KMS-11 (cell line): ENCODE measurements at regions not wholly inside any gene's neighbourhood (a gene's known extent, or its start where the extent isn't known, plus 50 kb on each side); places are given as distances from the start of the nearest gene placed in this dataset.

Experiments
- H2AFZ ChIP-seq: fragments of 200-600 bp; sonication (generic); 2 replicates; pipeline ENCODE4 v1.6.1; 2016; ENCODE audit warnings: antibody characterized with exemption, mixed run types, low read depth
- H3K27ac ChIP-seq: fragments of 200-600 bp; sonication (generic); 2 replicates; pipeline ENCODE4 v1.6.1; 2016; ENCODE audit warnings: mild to moderate bottlenecking, mixed run types
- H3K27me3 ChIP-seq: fragments of 200-600 bp; sonication (generic); 2 replicates; pipeline ENCODE4 v1.6.1; 2017; ENCODE audit warnings: mild to moderate bottlenecking, low read depth, mixed run types, moderate library complexity; ENCODE audit not compliant: insufficient read depth
- H3K36me3 ChIP-seq: fragments of 200-600 bp; sonication (generic); 2 replicates; pipeline ENCODE4 v1.6.1; 2017; ENCODE audit warnings: mild to moderate bottlenecking, mixed run types; ENCODE audit not compliant: insufficient read depth
- H3K4me1 ChIP-seq: fragments of 200-600 bp; sonication (generic); 2 replicates; pipeline ENCODE4 v1.6.1; 2016; ENCODE audit warnings: mild to moderate bottlenecking, low read depth, mixed run types; ENCODE audit not compliant: poor library complexity, severe bottlenecking
- H3K4me2 ChIP-seq: fragments of 200-600 bp; sonication (generic); 2 replicates; pipeline ENCODE4 v1.7.0; 2016; ENCODE audit warnings: mild to moderate bottlenecking, mixed run types
- H3K4me3 ChIP-seq: fragments of 200-600 bp; sonication (generic); IDR thresholded peaks from 2 replicates; pipeline ENCODE4 v1.6.1; 2017; ENCODE audit warnings: low read depth, low read length, mixed read lengths; ENCODE audit not compliant: insufficient read depth
- H3K79me2 ChIP-seq: fragments of 200-600 bp; sonication (generic); 2 replicates; pipeline ENCODE4 v1.6.1; 2016; ENCODE audit warnings: low read depth, mixed run types; ENCODE audit not compliant: insufficient read depth
- H3K9ac ChIP-seq: fragments of 200-600 bp; sonication (generic); 2 replicates; pipeline ENCODE4 v1.6.1; 2016; ENCODE audit warnings: mild to moderate bottlenecking, mixed run types
- H4K20me1 ChIP-seq: fragments of 200-600 bp; sonication (generic); 2 replicates; pipeline ENCODE4 v1.6.1; 2016; ENCODE audit warnings: mild to moderate bottlenecking, mixed run types; ENCODE audit not compliant: insufficient read depth
- TF ChIP-seq, protein P1 (sequence below): fragments of 200-600 bp; sonication (generic); conservative IDR thresholded peaks from 2 replicates; pipeline ENCODE4 v1.6.1; 2017; ENCODE audit warnings: low read depth, mild to moderate bottlenecking, antibody characterized with exemption, low read length, moderate library complexity, mixed read lengths

DNA sequence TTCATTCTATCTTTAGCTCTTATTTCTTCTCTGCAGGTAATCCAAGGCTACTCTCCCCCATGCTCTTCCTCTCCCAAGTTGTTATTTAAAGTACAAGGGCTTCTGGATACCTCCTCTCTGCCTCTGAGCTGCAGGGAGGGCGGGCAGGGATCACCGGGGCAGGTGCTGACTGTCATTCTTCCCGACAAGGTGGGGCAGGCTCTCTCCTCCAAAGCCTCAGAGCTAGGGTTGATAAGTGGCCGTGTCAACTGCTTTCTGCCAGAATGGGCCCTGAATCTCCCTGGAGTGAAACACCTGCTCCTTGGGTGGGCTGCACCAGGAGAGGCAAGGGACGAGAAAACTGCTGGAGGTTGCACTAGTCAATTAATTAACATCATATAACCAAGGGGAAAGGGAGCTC lies 250.3 kb downstream of the SLC4A3 start:
- H3K4me2 ChIP-seq, result no peak overlapping the region
- no peaks in the 10 kb centered on the region for H3K4me1 ChIP-seq
- H3K27ac ChIP-seq, result no peak overlapping the region
- no peak overlapping the region for H2AFZ ChIP-seq
- H3K27me3 ChIP-seq, result no peaks in the 10 kb centered on the region
- TF ChIP-seq, protein P1, sequence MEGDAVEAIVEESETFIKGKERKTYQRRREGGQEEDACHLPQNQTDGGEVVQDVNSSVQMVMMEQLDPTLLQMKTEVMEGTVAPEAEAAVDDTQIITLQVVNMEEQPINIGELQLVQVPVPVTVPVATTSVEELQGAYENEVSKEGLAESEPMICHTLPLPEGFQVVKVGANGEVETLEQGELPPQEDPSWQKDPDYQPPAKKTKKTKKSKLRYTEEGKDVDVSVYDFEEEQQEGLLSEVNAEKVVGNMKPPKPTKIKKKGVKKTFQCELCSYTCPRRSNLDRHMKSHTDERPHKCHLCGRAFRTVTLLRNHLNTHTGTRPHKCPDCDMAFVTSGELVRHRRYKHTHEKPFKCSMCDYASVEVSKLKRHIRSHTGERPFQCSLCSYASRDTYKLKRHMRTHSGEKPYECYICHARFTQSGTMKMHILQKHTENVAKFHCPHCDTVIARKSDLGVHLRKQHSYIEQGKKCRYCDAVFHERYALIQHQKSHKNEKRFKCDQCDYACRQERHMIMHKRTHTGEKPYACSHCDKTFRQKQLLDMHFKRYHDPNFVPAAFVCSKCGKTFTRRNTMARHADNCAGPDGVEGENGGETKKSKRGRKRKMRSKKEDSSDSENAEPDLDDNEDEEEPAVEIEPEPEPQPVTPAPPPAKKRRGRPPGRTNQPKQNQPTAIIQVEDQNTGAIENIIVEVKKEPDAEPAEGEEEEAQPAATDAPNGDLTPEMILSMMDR, result no peak
- no peak overlapping the region for H3K9ac ChIP-seq
- H3K79me2 ChIP-seq, result no peaks in the 10 kb centered on the region
- no peak overlapping the region for H3K4me3 ChIP-seq
- no peaks in the 10 kb centered on the region for H4K20me1 ChIP-seq
- H3K36me3 ChIP-seq, result no peaks in the 10 kb centered on the region

DNA sequence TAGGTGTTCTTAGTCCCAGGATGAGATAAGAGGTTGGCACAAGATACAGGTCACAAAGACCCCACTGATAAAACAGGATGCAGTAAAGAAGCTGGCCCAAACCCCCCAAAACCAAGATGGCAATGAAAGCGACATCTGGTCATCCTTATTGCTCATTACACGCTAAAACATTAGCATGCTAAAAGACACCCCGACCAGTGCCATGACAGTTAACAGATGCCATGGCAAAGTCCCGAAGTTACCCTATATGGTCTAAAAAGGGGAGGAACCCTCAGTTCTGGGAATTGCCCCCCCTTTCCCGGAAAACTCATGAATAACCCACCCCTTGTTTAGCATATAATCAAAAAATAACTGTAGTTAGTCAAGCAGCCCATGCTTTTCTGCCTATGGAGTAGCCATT lies 251.1 kb downstream of the SLC4A3 start:
- no peaks in the 10 kb centered on the region for H3K4me1 ChIP-seq
- no peak overlapping the region for H3K4me2 ChIP-seq
- H3K27ac ChIP-seq, result no peak overlapping the region
- H3K79me2 ChIP-seq, result no peaks in the 10 kb centered on the region
- H3K36me3 ChIP-seq, result no peaks in the 10 kb centered on the region
- no peak overlapping the region for H2AFZ ChIP-seq
- no peak overlapping the region for H3K9ac ChIP-seq
- no peaks in the 10 kb centered on the region for H4K20me1 ChIP-seq
- TF ChIP-seq, protein P1, result no peak
- H3K27me3 ChIP-seq, result no peaks in the 10 kb centered on the region
- no peak overlapping the region for H3K4me3 ChIP-seq

DNA sequence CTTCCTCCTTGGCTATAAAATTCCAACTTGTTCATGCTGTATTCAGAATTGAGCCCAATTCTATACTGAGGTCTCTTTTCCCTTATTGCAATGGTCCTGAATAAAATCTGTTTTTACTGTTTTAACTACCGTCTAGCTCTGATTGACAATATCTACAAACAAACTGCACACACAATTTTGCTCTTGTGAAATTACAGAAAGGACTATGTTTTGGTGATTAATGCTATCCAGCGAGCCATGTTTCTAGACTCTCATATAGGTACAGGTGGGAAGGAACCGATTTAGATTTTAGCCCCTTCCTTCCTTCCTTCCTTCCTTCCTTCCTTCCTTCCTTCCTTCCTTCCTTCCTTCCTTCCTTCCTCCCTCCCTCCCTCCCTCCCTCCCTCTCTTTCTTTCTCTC lies 254.4 kb downstream of the SLC4A3 start:
- H3K27me3 ChIP-seq, result no peaks in the 10 kb centered on the region
- H3K36me3 ChIP-seq, result no peaks in the 10 kb centered on the region
- no peak overlapping the region for H2AFZ ChIP-seq
- TF ChIP-seq, protein P1, result no peak
- no peak overlapping the region for H3K4me3 ChIP-seq
- no peaks in the 10 kb centered on the region for H3K4me1 ChIP-seq
- H3K27ac ChIP-seq, result no peak overlapping the region
- H3K79me2 ChIP-seq, result no peaks in the 10 kb centered on the region
- no peak overlapping the region for H3K9ac ChIP-seq
- no peak overlapping the region for H3K4me2 ChIP-seq
- no peaks in the 10 kb centered on the region for H4K20me1 ChIP-seq

DNA sequence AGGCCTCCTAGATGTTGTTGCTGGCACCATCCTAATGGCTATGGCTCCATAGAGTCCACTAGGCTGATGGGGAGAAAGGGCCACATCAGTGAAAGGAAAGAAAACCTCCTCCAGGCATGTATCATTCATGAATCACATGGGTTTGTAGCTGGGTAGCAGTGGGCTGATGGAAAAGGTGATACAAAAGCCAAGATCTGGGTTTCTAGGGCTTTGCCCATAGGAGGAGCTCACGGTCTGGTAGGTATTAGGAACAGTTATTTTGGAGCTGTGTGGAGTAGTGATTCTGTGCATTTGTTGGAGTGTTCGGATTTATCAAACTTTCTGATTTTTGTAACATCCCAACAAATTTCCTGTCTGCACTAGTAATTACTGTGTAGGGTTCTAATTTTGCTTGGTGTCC lies 259.2 kb downstream of the SLC4A3 start:
- Histone ChIP-seq H3K79me2 (no peaks in the 10 kb centered on the region), H2AFZ (no peak overlapping the region), H3K4me3 (no peak overlapping the region)

More for the DNA sequence above, 259.2 kb downstream of the SLC4A3 start:
- Histone ChIP-seq H3K4me2 (no peak overlapping the region), H3K27me3 (no peaks in the 10 kb centered on the region), H4K20me1 (no peaks in the 10 kb centered on the region), H3K36me3 (no peaks in the 10 kb centered on the region), H3K27ac (no peak overlapping the region), H3K9ac (no peak overlapping the region), H3K4me1 (no peaks in the 10 kb centered on the region)
- TF ChIP-seq, protein P1, result no peak
